A673 (cell line): ENCODE measurements at regions not wholly inside any gene's neighbourhood (a gene's known extent, or its start where the extent isn't known, plus 50 kb on each side); places are given as distances from the start of the nearest gene placed in this dataset.

ENCODE experiments used
- BruUV-seq: library from RNA; stranded (reverse); fragments of 400-500 nt; replicated peaks from 2 replicates; lab custom pipeline; 2021; lab: Mats Ljungman, UMichigan
- CTCF ChIA-PET: fragments of 300-600 bp; sonication (Branson Sonifier 250); formaldehyde crosslinking; loops from one replicate; lab custom pipeline; 2022; ENCODE audit warnings: antibody characterized with exemption; lab: Charles Lee
- POLR2A ChIA-PET: fragments of 300-600 bp; sonication (Branson Sonifier 250); formaldehyde crosslinking; loops from one replicate; lab custom pipeline; 2022; ENCODE audit warnings: antibody characterized with exemption; ENCODE audit not compliant: low non-redundant PET; lab: Charles Lee
- DNase-seq: peaks from one replicate; pipeline ENCODE4 v3.0.0-alpha.2; 2015; ENCODE audit warnings: low spot score
- H3K27ac ChIP-seq: fragments of 200-600 bp; sonication (generic); 2 replicates; pipeline ENCODE4 v1.5.1; 2016; ENCODE audit warnings: mixed run types, low read depth, mild to moderate bottlenecking, mixed read lengths, antibody characterized with exemption, low read length; ENCODE audit not compliant: poor library complexity, severe bottlenecking
- H3K27me3 ChIP-seq: fragments of 200-600 bp; sonication (generic); replicated peaks from 2 replicates; pipeline ENCODE4 v1.6.1; 2017; ENCODE audit warnings: mixed run types, low read depth, mild to moderate bottlenecking, mixed read lengths, antibody characterized with exemption, low read length; ENCODE audit not compliant: insufficient read depth, poor library complexity
- H3K36me3 ChIP-seq: fragments of 200-600 bp; sonication (generic); 2 replicates; pipeline ENCODE4 v1.6.1; 2016; ENCODE audit warnings: mixed run types, mild to moderate bottlenecking, mixed read lengths, antibody characterized with exemption, low read length; ENCODE audit not compliant: insufficient read depth, poor library complexity, severe bottlenecking
- H3K4me1 ChIP-seq: fragments of 200-600 bp; sonication (generic); 2 replicates; pipeline ENCODE4 v1.6.1; 2017; ENCODE audit warnings: mixed run types, mild to moderate bottlenecking, mixed read lengths, antibody characterized with exemption, low read length; ENCODE audit not compliant: insufficient read depth, poor library complexity, severe bottlenecking
- H3K4me3 ChIP-seq: fragments of 200-600 bp; sonication (generic); 2 replicates; pipeline ENCODE4 v1.5.1; 2016; ENCODE audit warnings: low read depth, mixed run types, mild to moderate bottlenecking, mixed read lengths, low read length; ENCODE audit not compliant: poor library complexity, severe bottlenecking
- H3K9me3 ChIP-seq: fragments of 200-600 bp; sonication (generic); 2 replicates; pipeline ENCODE4 v1.6.1; 2016; ENCODE audit warnings: mixed run types, low read depth, mild to moderate bottlenecking, mixed read lengths, antibody characterized with exemption, low read length; ENCODE audit not compliant: poor library complexity, severe bottlenecking
- CTCF ChIP-seq: fragments of 300-800, 200-600 bp; sonication (generic); conservative IDR thresholded peaks from 2 replicates; pipeline ENCODE4 v1.5.1; 2017; ENCODE audit warnings: low read depth, mild to moderate bottlenecking, antibody characterized with exemption, low read length, moderate library complexity, mixed read lengths
- EZH2 ChIP-seq: fragments of 200-600 bp; sonication (generic); IDR thresholded peaks from 2 replicates; pipeline ENCODE4 v1.6.1; 2017; ENCODE audit warnings: borderline replicate concordance, low read depth, mild to moderate bottlenecking, mixed read lengths, antibody characterized with exemption, low read length; ENCODE audit not compliant: poor library complexity, severe bottlenecking
- intact Hi-C: fragments of 100-400 bp; cut with micrococcal nuclease; formaldehyde crosslinking; loops from one replicate; pipeline ENCODE4 v1.10.0; 2022; ENCODE audit not compliant: unreplicated experiment

GRCh38 chr3:117146571-117146970 is 437.0 kb downstream of the TUSC7 start:
- Histone ChIP-seq H3K9me3 (no peaks in the 10 kb centered on the region), H3K27me3 (no peaks in the 10 kb centered on the region), H3K4me3 (no peak overlapping the region), H3K27ac (no peak overlapping the region), H3K36me3 (no peaks in the 10 kb centered on the region), H3K4me1 (no peaks in the 10 kb centered on the region)
- ChIA-PET CTCF (no interaction called here), POLR2A (no interaction called here)
- TF ChIP-seq CTCF, result no peak
- TF ChIP-seq EZH2, result no peak
- no TSS peak for BruUV-seq
- intact Hi-C loops, result no loop called here
- no peak for DNase-seq

GRCh38 chr3:117149584-117149983 is 440.0 kb downstream of the TUSC7 start:
- TF ChIP-seq CTCF (no peak), EZH2 (no peak)
- Histone ChIP-seq H3K4me1 (no peaks in the 10 kb centered on the region), H3K9me3 (no peaks in the 10 kb centered on the region), H3K27me3 (no peaks in the 10 kb centered on the region), H3K27ac (no peak overlapping the region), H3K36me3 (no peaks in the 10 kb centered on the region), H3K4me3 (no peak overlapping the region)
- no TSS peak for BruUV-seq
- no peak for DNase-seq
- intact Hi-C loops, result no loop called here
- POLR2A ChIA-PET, result no interaction called here
- CTCF ChIA-PET, result no interaction called here

- BruUV-seq, result no TSS peak
Observed at GRCh38 chr3:117150628-117151027, 441.0 kb downstream of the TUSC7 start.

More at GRCh38 chr3:117150628-117151027, 441.0 kb downstream of the TUSC7 start:
- H3K4me3 ChIP-seq, result no peak overlapping the region
- intact Hi-C loops, result no loop called here
- no peaks in the 10 kb centered on the region for H3K9me3 ChIP-seq
- H3K27me3 ChIP-seq, result no peaks in the 10 kb centered on the region
- no peak overlapping the region for H3K27ac ChIP-seq
- no peak for DNase-seq
- TF ChIP-seq CTCF (no peak), EZH2 (no peak)
- H3K36me3 ChIP-seq, result no peaks in the 10 kb centered on the region
- ChIA-PET POLR2A (interaction anchor here (0.7 kb wide), 1 partner anchor 1981 kb away, joined by 3 read pairs; no protein-coding TSS in a partner anchor), CTCF (no interaction called here)
- H3K4me1 ChIP-seq, result no peaks in the 10 kb centered on the region
